LNCaP clone FGC (cell line): ENCODE measurements at regions not wholly inside any gene's neighbourhood (a gene's known extent, or its start where the extent isn't known, plus 50 kb on each side); places are given as distances from the start of the nearest gene placed in this dataset.

Experiments
- DNase-seq: peaks from one replicate; pipeline ENCODE4 v3.0.0-alpha.2; 2011; ENCODE audit warnings: low read depth
- H3K4me3 ChIP-seq: 2 replicates; pipeline ENCODE4 v1.5.1; 2011; ENCODE audit warnings: mild to moderate bottlenecking, low read depth, low read length, control low read depth
- TF ChIP-seq, protein P1 (sequence below): IDR thresholded peaks from 2 replicates; pipeline ENCODE4 v1.5.1; 2012; ENCODE audit warnings: mild to moderate bottlenecking; ENCODE audit not compliant: control insufficient read depth, insufficient read depth; ENCODE audit errors: extremely low read depth

DNA sequence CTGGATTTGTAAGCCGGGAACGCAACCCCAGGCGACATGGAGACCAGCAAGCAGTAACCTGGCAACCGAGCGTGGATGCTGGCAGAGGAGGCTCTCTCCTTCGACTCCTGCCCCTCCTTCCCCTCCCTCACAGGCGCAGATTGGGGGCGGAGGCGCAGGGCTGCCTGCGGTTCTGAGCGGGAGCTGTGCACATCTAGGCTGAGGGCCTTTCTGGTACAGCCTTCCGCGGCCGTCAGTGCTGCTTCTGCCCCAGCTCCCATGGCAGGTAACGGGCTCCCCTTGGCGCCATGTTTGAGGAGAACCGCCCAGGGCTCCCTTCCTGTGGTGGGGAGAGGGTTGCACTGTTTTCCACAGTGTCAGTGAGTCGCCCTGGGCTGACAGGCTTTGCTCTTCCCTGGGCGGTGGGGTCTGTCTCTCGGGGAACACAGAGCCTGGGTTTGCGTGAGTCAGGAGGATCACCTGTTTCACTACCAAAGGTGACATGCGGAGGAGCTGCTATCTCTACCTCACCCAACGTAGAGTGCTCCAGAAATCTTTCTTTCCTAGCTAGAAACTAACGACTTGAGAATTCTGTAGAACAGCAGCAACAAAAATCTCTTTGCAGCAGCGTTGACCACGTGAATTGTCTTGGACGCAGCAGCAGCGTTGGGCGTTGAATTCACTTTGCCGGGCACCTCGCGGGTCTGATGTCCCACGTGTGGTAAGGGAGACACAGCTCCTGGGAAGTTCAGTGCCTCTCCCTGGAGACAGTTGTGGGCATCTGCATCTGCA, 154.8 kb upstream of the COBL start:
- no peak for DNase-seq
- TF ChIP-seq, protein P1, sequence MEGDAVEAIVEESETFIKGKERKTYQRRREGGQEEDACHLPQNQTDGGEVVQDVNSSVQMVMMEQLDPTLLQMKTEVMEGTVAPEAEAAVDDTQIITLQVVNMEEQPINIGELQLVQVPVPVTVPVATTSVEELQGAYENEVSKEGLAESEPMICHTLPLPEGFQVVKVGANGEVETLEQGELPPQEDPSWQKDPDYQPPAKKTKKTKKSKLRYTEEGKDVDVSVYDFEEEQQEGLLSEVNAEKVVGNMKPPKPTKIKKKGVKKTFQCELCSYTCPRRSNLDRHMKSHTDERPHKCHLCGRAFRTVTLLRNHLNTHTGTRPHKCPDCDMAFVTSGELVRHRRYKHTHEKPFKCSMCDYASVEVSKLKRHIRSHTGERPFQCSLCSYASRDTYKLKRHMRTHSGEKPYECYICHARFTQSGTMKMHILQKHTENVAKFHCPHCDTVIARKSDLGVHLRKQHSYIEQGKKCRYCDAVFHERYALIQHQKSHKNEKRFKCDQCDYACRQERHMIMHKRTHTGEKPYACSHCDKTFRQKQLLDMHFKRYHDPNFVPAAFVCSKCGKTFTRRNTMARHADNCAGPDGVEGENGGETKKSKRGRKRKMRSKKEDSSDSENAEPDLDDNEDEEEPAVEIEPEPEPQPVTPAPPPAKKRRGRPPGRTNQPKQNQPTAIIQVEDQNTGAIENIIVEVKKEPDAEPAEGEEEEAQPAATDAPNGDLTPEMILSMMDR = no peak
- no peak overlapping the region for H3K4me3 ChIP-seq

DNA sequence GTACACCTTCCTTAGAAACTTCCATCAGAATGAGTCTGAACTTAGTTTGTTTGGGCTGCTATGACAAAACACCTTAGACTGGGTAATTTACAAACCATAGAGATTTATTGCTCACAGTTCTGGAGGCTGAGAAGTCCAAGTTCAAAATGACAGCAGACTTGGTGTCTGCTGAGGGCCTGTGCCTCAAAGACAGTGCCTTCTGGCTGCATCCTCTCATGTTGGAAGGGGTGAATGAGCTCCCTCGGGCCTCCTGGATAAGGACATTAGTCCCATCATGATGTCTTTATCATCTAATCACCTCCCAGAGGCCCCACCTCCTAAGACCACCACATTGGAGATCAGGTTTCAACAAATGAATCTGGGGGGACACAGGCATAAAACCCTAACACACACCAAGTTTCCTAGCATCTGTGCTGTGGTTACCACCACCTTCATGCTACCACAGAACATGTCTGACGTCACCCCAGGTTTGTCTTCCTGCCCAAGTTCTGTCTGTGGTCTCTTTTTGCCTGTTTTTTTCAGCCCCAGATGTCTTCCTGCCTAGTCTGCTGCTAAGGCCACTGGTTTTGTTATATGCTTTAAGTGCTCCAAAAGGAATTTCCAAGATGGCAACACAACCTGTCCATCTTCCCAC, 150.9 kb upstream of the COBL start:
- H3K4me3 ChIP-seq = no peak overlapping the region
- TF ChIP-seq, protein P1 = no peak
- no peak for DNase-seq

DNA sequence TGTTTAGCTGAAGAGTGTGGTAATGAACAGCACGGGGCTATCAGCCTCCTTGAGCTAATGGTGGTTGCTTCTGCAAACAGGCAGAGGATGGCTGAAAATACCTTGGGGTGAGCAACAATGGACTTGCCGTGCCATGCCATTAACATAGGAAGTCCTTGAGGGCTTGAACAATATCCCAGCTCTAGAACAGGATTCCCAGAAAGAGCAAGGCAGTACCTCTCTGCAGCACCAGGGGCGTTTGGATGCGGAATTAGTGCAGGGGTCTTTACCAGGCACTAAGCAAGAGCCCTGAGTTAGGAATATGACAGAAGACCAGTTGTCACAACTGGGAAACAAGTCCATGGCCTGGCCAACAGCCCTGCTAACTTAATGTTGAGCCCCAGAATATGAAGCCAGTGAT, 143.2 kb upstream of the COBL start:
- no peak overlapping the region for H3K4me3 ChIP-seq
- no peak for DNase-seq
- TF ChIP-seq, protein P1 = no peak

DNA sequence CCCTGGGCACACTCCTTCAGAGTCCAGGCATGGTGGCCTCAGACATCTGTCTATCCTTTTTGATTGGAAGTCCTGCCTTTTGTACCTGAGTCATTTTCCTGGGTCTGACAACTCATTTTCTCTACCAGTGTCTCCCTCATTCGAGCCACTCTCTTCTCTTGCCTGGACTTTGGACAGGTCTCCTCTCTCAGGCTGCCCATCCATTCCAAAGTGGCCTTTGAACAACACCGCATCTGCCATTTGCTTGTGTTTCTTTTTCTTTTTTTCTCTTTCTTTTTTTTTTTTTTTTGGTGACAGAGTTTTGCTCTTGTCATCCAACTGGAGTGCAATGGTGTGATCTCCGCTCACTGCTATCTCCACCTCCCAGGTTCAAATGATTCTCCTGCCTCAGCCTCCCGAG, 142.1 kb upstream of the COBL start:
- DNase-seq = no peak
- no peak overlapping the region for H3K4me3 ChIP-seq
- TF ChIP-seq, protein P1 = no peak

DNA sequence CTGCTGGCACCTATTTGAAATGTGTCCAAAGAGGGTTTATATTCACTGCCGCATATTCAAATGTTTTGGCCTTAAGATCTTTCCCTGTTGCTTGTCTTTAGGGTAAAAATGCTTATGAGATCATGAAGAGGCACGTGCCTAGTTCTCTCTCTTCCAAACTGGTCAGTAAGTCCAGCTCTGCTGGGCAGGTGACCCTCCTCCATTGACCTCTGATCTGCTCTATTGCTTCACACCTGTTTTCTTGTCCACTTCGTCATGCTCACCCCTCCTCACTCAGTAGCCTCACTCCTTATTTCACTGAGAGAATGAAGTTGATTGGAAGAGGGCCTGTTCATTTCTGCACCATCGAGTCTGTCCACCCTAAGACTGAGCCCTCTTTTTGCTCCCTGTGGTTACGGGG, 140.5 kb upstream of the COBL start:
- H3K4me3 ChIP-seq = no peak overlapping the region
- peak; percentile 3 for DNase-seq
- TF ChIP-seq, protein P1 = no peak

DNA sequence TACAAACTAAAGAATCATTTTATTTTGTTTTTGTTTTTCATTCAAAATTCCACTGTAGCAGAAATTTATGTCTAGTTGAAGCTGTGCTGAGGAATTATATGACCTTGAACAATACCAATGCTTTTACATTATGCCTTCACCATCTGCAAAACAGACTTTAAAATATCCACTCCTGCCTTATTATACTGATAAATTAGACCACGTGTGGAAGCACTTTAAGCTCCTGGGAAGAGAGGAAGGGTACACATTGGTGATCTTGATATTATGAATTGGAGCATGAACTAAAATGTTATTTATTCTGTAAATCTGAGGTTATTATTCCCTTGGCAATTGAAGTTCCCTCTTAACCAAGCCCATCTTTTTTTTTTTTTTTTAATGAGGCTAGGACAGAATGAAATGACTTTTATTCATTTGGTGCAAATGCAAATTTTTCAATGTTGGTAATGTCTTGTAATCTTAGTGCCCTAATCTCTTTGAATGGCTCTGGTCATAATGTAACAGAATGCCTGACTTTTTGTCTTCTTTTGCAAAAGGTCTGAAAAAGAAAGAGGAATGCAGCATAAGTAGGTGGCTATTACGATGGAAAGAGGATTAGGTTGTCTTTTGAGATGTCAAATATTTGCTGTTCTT, 139.9 kb upstream of the COBL start:
- no peak overlapping the region for H3K4me3 ChIP-seq
- no peak for DNase-seq
- TF ChIP-seq, protein P1 = no peak
